GM12873 (cell line): ENCODE measurements at regions not wholly inside any gene's neighbourhood (a gene's known extent, or its start where the extent isn't known, plus 50 kb on each side); places are given as distances from the start of the nearest gene placed in this dataset.

Experiments
- TF ChIP-seq, protein P1 (sequence below): IDR thresholded peaks from 2 replicates; pipeline ENCODE4 v1.5.1; 2012; ENCODE audit warnings: low read depth, mild to moderate bottlenecking, moderate library complexity, low read length, control low read depth; ENCODE audit not compliant: insufficient read depth; ENCODE audit errors: missing control alignments

DNA sequence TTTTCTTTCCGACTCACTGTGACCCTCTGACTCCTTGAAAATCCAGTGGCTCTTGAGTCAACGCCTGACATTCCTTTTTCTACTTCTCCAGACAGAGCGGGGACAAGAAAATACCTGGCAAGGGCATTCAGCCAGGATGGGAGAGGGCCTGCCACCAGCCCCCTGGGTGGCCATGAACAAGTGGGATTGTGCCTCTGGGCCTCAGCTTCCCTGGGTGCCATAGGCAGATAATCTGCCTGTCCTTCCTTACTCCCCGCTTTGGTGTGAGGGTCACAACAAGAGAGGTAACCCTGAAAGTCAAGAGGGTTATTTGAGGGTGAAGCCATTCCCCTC lies 613.9 kb upstream of the CADM1 start:
- TF ChIP-seq, protein P1, sequence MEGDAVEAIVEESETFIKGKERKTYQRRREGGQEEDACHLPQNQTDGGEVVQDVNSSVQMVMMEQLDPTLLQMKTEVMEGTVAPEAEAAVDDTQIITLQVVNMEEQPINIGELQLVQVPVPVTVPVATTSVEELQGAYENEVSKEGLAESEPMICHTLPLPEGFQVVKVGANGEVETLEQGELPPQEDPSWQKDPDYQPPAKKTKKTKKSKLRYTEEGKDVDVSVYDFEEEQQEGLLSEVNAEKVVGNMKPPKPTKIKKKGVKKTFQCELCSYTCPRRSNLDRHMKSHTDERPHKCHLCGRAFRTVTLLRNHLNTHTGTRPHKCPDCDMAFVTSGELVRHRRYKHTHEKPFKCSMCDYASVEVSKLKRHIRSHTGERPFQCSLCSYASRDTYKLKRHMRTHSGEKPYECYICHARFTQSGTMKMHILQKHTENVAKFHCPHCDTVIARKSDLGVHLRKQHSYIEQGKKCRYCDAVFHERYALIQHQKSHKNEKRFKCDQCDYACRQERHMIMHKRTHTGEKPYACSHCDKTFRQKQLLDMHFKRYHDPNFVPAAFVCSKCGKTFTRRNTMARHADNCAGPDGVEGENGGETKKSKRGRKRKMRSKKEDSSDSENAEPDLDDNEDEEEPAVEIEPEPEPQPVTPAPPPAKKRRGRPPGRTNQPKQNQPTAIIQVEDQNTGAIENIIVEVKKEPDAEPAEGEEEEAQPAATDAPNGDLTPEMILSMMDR: no peak

DNA sequence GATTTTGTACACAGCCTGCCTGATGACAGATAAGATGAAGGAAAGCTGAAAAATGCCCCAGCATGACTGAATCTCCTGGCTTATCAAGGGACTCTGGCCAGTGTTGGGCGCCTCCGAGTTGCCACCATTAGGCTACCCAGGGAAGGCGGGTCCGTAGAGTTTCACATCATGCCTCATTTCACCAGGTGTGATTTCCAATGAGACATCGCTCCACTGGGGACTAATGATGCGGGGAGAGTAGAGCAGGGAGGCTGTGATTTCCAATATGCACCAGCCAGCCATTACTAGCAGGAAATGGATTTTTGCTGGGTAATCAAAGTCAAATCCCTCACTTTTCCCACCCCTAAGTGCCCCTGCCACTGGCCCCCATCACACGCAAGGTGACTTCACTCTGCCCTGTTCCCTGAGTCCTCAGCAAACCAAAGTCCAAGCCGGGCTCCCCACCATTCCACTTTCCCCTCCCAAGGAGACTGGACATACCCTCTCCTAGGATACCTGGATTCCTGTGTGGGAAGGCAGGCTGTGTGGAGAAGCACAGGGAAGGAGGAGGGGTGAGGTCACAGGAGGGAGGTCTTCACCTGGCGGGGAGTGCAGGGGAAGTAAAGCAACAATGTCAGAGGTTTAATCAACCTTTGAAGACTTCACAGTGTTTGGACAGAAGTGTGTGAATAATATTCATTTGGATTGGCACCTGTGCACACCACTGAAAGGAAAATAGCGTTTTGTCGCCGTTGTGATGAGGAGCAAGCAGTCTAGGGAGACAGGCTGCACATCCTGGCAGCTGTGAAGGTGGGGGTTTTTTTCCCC lies 613.3 kb upstream of the CADM1 start:
- TF ChIP-seq, protein P1: no peak

DNA sequence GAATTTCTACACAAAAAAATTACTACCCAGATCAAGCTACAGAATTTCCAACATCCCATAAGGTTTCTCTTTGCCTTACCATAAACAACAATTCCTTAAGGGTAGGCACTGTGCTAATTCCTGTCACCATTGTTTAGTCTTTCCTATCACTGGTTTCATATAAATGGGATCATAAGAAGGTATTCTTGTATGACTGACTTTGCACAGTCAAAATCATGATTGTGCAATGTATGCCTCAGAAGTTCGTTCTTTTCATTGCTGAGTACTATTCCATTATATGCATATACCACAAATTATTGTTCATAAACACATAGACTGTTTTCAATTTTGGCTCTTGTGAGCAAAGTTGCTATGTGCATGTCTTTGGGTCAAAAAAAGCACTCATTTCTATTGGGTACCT lies 611.6 kb upstream of the CADM1 start:
- TF ChIP-seq, protein P1: no peak

DNA sequence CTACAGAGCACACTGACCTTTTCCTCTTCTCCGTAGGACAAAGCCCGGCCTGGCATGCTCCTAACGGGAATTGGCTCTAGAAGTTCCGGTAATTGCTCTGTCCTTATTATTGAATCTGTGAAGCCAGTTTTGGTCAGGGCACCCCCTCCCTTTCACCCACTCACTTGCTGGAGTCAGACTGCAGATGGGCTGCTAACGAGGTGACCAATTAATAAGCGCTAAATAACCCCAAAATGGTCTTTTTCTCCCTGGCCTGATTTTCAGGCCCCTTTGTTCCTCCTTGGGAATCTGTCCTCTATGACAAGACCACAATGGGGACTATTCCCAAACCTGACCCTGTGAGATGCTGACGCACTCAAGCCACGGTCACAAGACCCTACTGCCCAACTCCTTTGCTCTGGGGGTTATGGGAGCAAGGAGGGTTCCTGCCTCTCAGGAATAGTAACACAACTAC lies 610.0 kb upstream of the CADM1 start:
- TF ChIP-seq, protein P1: no peak

DNA sequence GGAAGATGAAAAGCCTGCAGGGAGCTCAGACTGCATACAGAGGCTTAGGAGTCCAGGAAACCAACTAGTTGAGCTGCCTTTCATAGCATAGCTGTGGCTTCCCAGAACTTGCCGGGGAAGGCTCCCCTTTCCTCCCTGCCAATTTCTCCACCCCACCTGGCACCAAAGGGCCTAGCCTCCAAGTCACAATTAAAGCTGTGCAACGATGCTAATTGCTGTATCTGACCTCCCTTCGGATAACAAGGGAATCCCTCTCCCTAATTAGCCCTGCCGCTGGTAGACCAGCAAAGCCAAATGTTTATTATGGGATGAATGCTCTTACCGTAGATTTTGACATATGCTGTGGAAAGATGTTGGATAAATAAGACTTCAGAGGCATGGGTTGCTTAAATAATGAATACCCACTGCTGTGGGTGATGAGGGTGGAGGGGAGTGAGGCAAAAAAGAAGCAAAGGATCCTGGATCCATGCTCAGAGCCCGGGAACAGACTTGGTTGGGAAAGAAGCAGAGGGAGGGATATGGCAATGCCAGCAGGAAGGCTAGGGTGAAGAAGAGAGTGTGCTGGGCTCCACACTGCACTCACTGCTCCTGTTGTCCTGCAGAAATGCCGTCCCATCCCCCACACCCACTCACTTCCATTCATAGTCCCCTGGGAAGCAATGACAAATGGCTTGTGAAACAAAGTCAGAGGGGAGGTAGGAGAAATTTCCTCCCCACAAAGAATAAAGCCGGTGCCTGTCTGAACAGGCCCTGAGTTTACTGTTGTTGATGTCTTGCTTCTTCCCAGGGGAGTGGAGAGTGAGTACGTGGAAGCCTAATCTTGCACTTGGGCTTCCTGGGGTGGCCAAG lies 608.1 kb upstream of the CADM1 start:
- TF ChIP-seq, protein P1: no peak

DNA sequence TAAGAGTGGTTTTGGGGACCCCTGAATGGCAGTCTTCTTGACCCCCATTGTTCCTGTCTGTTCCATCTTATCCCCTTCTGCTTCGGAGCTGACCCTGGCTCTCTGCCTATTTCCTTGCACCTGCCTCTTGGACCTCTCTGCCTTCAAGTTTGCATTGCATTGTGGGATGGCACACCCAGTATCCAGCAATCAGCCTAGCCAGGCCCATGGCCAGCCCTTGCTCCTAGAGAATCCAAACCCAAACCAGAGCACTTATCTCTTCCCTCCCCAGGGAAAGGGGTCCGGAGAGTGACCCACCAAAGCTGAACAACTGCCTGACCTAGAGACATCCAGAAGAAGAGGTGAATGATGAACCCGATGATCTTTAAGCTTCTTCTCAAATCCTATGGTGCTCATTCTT lies 607.3 kb upstream of the CADM1 start:
- TF ChIP-seq, protein P1: no peak

DNA sequence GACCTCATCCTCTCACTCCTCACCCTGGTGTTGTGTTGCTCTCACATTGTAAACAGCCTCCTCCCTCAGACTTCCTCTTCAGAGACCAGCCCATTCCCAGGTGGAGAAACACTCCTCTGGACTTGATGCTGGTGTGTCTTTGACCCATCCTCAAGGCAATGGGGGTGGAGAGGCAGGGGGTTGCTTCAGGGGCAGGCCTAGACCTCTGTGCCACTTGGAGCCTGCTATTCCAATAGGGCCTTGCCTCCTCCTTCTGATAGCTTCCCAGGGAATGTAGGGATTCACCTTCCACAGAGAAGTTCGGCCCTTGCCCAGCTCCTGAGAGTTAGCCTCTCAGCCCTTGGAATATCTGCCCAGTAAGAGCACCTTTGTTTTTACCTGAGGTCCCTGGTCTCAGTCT lies 606.6 kb upstream of the CADM1 start:
- TF ChIP-seq, protein P1: no peak
